ENCODE measurements at regions not wholly inside any gene's neighbourhood (a gene's known extent, or its start where the extent isn't known, plus 50 kb on each side); places are given as distances from the start of the nearest gene placed in this dataset.

- H3K4me3 ChIP-seq (replicated peaks in 1 of 4; ENCODE audit: control extremely low read depth in 1 of 4, insufficient read depth in 1 of 4, low read depth in 3 of 4, low read length in 4 of 4): no peak overlapping the region
- no peak overlapping the region for H3K9ac ChIP-seq (ENCODE audit: insufficient read depth, low read length)
- no peak for DNase-seq (ENCODE audit: low read depth in 2 of 2)
- no peaks in the 10 kb centered on the region for H4K20me1 ChIP-seq (ENCODE audit: control insufficient read depth, extremely low read depth, insufficient read depth, low read length)
- no peak overlapping the region for H3K27ac ChIP-seq (ENCODE audit: insufficient read depth, low read length)
- H2AFZ ChIP-seq (ENCODE audit: low read length): no peak overlapping the region
- H3K4me2 ChIP-seq (ENCODE audit: extremely low read depth, insufficient read depth, low read length): no peak overlapping the region
- H3K36me3 ChIP-seq (ENCODE audit: control insufficient read depth, insufficient read depth, low read length): no peaks in the 10 kb centered on the region
- no peak for TF ChIP-seq EZH2 (IDR thresholded peaks at IDR 0.05; ENCODE audit: low read length, missing control alignments)
- TF ChIP-seq CTCF (conservative IDR thresholded peaks at IDR 0.05 in 1 of 2, IDR thresholded peaks at IDR 0.05 in 1 of 2; ENCODE audit: low read depth in 1 of 2, low read length in 2 of 2): no peak
- H3K27me3 ChIP-seq (ENCODE audit: control insufficient read depth, insufficient read depth, low read length): no peaks in the 10 kb centered on the region
- H3K9me3 ChIP-seq (ENCODE audit: control insufficient read depth, insufficient read depth, low read depth, low read length): no peaks in the 10 kb centered on the region
- no peaks in the 10 kb centered on the region for H3K4me1 ChIP-seq (ENCODE audit: control insufficient read depth, extremely low read depth, insufficient read depth, low read length)
- no peaks in the 10 kb centered on the region for H3K79me2 ChIP-seq (ENCODE audit: control insufficient read depth, insufficient read depth, low read length)
These were observed 247.6 kb upstream of the PDE4D start for GRCh38 chr5:60141119-60141518.

GRCh38 chr5:60136841-60137240, 243.3 kb upstream of the PDE4D start:
- Histone ChIP-seq H3K27me3 (ENCODE audit: control insufficient read depth, insufficient read depth, low read length) (no peaks in the 10 kb centered on the region), H3K79me2 (ENCODE audit: control insufficient read depth, insufficient read depth, low read length) (no peaks in the 10 kb centered on the region), H3K4me2 (ENCODE audit: extremely low read depth, insufficient read depth, low read length) (no peak overlapping the region)

GRCh38 chr5:60131504-60131903, 238.0 kb upstream of the PDE4D start:
- Histone ChIP-seq H3K36me3 (ENCODE audit: control insufficient read depth, insufficient read depth, low read length) (no peaks in the 10 kb centered on the region), H3K79me2 (ENCODE audit: control insufficient read depth, insufficient read depth, low read length) (no peaks in the 10 kb centered on the region), H3K4me2 (ENCODE audit: extremely low read depth, insufficient read depth, low read length) (no peak overlapping the region), H3K4me3 (replicated peaks in 1 of 4; ENCODE audit: control extremely low read depth in 1 of 4, insufficient read depth in 1 of 4, low read depth in 3 of 4, low read length in 4 of 4) (no peak overlapping the region), H3K9me3 (ENCODE audit: control insufficient read depth, insufficient read depth, low read depth, low read length) (no peaks in the 10 kb centered on the region), H4K20me1 (ENCODE audit: control insufficient read depth, extremely low read depth, insufficient read depth, low read length) (no peaks in the 10 kb centered on the region), H2AFZ (ENCODE audit: low read length) (no peak overlapping the region), H3K9ac (ENCODE audit: insufficient read depth, low read length) (no peak overlapping the region), H3K27ac (ENCODE audit: insufficient read depth, low read length) (no peak overlapping the region), H3K4me1 (ENCODE audit: control insufficient read depth, extremely low read depth, insufficient read depth, low read length) (no peaks in the 10 kb centered on the region), H3K27me3 (ENCODE audit: control insufficient read depth, insufficient read depth, low read length) (no peaks in the 10 kb centered on the region)
- no peak for DNase-seq (ENCODE audit: low read depth in 2 of 2)
- TF ChIP-seq EZH2 (IDR thresholded peaks at IDR 0.05; ENCODE audit: low read length, missing control alignments): no peak
- no peak for TF ChIP-seq CTCF (conservative IDR thresholded peaks at IDR 0.05 in 1 of 2, IDR thresholded peaks at IDR 0.05 in 1 of 2; ENCODE audit: low read depth in 1 of 2, low read length in 2 of 2)

More at GRCh38 chr5:60136841-60137240, 243.3 kb upstream of the PDE4D start:
- Histone ChIP-seq H2AFZ (ENCODE audit: low read length) (no peak overlapping the region), H3K9ac (ENCODE audit: insufficient read depth, low read length) (no peak overlapping the region), H3K4me3 (replicated peaks in 1 of 4; ENCODE audit: control extremely low read depth in 1 of 4, insufficient read depth in 1 of 4, low read depth in 3 of 4, low read length in 4 of 4) (no peak overlapping the region), H3K36me3 (ENCODE audit: control insufficient read depth, insufficient read depth, low read length) (no peaks in the 10 kb centered on the region), H3K9me3 (ENCODE audit: control insufficient read depth, insufficient read depth, low read depth, low read length) (no peaks in the 10 kb centered on the region), H3K4me1 (ENCODE audit: control insufficient read depth, extremely low read depth, insufficient read depth, low read length) (no peaks in the 10 kb centered on the region), H4K20me1 (ENCODE audit: control insufficient read depth, extremely low read depth, insufficient read depth, low read length) (no peaks in the 10 kb centered on the region), H3K27ac (ENCODE audit: insufficient read depth, low read length) (no peak overlapping the region)
- no peak for TF ChIP-seq CTCF (conservative IDR thresholded peaks at IDR 0.05 in 1 of 2, IDR thresholded peaks at IDR 0.05 in 1 of 2; ENCODE audit: low read depth in 1 of 2, low read length in 2 of 2)
- no peak for TF ChIP-seq EZH2 (IDR thresholded peaks at IDR 0.05; ENCODE audit: low read length, missing control alignments)
- no peak for DNase-seq (ENCODE audit: low read depth in 2 of 2)
